ENCODE measurements at regions not wholly inside any gene's neighbourhood (a gene's known extent, or its start where the extent isn't known, plus 50 kb on each side); places are given as distances from the start of the nearest gene placed in this dataset.

DNA sequence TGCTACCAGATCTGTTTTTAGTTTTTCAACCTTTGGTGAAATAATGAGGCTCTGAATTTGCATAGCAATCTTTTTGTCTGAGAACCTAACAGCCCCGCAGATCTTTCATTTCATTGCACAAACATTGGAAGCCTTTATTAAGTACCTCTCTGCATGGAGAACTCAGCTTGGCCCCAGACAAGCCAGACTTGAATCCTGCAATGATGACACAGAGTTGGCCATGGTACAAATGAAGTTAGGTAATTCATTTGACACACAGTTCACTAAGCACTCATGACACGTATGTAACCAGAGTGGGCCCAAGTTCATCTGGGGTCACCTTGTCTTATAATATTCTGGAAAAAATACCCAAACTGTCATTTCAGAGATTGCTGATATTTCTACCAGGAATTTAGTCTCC, 439.1 kb upstream of the ID2 start:
- Histone ChIP-seq H3K14ac (ENCODE audit: insufficient read depth, low read length) (no peak overlapping the region), H3K23me2 (ENCODE audit: insufficient read length, low read depth, low read length, poor library complexity, severe bottlenecking) (no peaks in the 10 kb centered on the region), H3K79me2 (ENCODE audit: insufficient read depth, low read length) (no peaks in the 10 kb centered on the region), H4K20me1 (ENCODE audit: control insufficient read depth, insufficient read depth, insufficient read length) (no peaks in the 10 kb centered on the region), H3K23ac (ENCODE audit: insufficient read length, low read depth, low read length) (no peak overlapping the region), H2AFZ (ENCODE audit: low read length) (no peak overlapping the region), H4K8ac (replicated peaks; ENCODE audit: insufficient read length, low read depth, low read length) (no peak overlapping the region), H3K4me2 (ENCODE audit: insufficient read depth, insufficient read length, low read length) (no peak overlapping the region), H3K27ac (ENCODE audit: insufficient read length, low read depth, low read length) (no peak overlapping the region), H4K91ac (ENCODE audit: insufficient read length, low read depth, low read length) (no peak overlapping the region), H2AK5ac (ENCODE audit: insufficient read length, low read length) (no peak overlapping the region), H3K4me1 (ENCODE audit: insufficient read depth, low read length) (peaks cover 5% of the 10 kb centered on the region; the same call in 1 of the 2 replicates), H3K18ac (ENCODE audit: insufficient read length, low read depth, low read length) (no peak overlapping the region), H3K9me3 (ENCODE audit: control insufficient read depth, low read depth, low read length) (no peaks in the 10 kb centered on the region), H3K56ac (ENCODE audit: insufficient read length, low read depth, low read length) (no peak overlapping the region), H2BK120ac (ENCODE audit: low read depth, low read length, poor library complexity, severe bottlenecking) (no peak overlapping the region), H2BK5ac (ENCODE audit: insufficient read length, low read length) (no peak overlapping the region), H3K9ac (ENCODE audit: extremely low read depth, insufficient read length, low read length) (no peak overlapping the region), H2BK12ac (ENCODE audit: insufficient read length, low read depth, low read length) (no peak overlapping the region), H2BK15ac (ENCODE audit: low read depth, low read length) (no peak overlapping the region), H2BK20ac (ENCODE audit: low read depth, low read length, poor library complexity, severe bottlenecking) (no peak overlapping the region), H3K79me1 (ENCODE audit: insufficient read depth, low read depth, low read length, poor library complexity, severe bottlenecking) (no peaks in the 10 kb centered on the region), H3K4ac (ENCODE audit: low read depth, low read length) (no peak overlapping the region), H4K5ac (ENCODE audit: insufficient read length, low read depth, low read length) (no peak overlapping the region), H3K27me3 (ENCODE audit: insufficient read depth, low read length) (no peaks in the 10 kb centered on the region), H3T11ph (ENCODE audit: low read length) (no peak overlapping the region)
- Mint-ChIP-seq H3K27me3 (ENCODE audit: low read depth) (no peaks in the 10 kb centered on the region; the same call in 1 of the 2 replicates), H3K9me3 (peaks cover 18 to 30% of the 10 kb centered on the region in 2 experiments), H3K4me3 (no peak overlapping the region), H3K4me1 (peaks cover 20 to 28% of the 10 kb centered on the region in 2 experiments), H3K27ac (no peak overlapping the region), H3K36me3 (ENCODE audit: insufficient read depth in 1 of 3, low read depth in 3 of 3) (peaks cover 7 to 25% (median 19%) of the 10 kb centered on the region in 3 experiments)
- whole genome bisulfite sequencing (ENCODE audit: extremely low coverage, insufficient read length, low lambda C conversion rate): no CpG with 5 or more reads among the region's 2 CpGs
- TF ChIP-seq, protein P1, sequence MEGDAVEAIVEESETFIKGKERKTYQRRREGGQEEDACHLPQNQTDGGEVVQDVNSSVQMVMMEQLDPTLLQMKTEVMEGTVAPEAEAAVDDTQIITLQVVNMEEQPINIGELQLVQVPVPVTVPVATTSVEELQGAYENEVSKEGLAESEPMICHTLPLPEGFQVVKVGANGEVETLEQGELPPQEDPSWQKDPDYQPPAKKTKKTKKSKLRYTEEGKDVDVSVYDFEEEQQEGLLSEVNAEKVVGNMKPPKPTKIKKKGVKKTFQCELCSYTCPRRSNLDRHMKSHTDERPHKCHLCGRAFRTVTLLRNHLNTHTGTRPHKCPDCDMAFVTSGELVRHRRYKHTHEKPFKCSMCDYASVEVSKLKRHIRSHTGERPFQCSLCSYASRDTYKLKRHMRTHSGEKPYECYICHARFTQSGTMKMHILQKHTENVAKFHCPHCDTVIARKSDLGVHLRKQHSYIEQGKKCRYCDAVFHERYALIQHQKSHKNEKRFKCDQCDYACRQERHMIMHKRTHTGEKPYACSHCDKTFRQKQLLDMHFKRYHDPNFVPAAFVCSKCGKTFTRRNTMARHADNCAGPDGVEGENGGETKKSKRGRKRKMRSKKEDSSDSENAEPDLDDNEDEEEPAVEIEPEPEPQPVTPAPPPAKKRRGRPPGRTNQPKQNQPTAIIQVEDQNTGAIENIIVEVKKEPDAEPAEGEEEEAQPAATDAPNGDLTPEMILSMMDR (conservative IDR thresholded peaks at IDR 0.05): no peak
- DNase-seq: no peak

Data from H9 (cell line).